ENCODE measurements at regions not wholly inside any gene's neighbourhood (a gene's known extent, or its start where the extent isn't known, plus 50 kb on each side); places are given as distances from the start of the nearest gene placed in this dataset.

- TF ChIP-seq CTCF (IDR thresholded peaks at IDR 0.05; ENCODE audit: low read depth, low read length) = no peak
- TF ChIP-seq EZH2phosphoT487 (IDR thresholded peaks at IDR 0.05; ENCODE audit: low read depth) = no peak
Observed at GRCh38 chr9:6086006-6086655, 70.7 kb upstream of the RANBP6 start.
